Chondrocyte (in vitro differentiated cells): ENCODE measurements at regions not wholly inside any gene's neighbourhood (a gene's known extent, or its start where the extent isn't known, plus 50 kb on each side); places are given as distances from the start of the nearest gene placed in this dataset.

Experiments
- DNase-seq: peaks from one replicate; pipeline ENCODE4 v3.0.0; 2021; ENCODE audit warnings: mixed read lengths, low spot score
- H3K27ac Mint-ChIP-seq: one replicate; pipeline ENCODE4 v1.8.0; 2021; ENCODE audit warnings: mild to moderate bottlenecking, moderate library complexity, mixed read lengths; ENCODE audit not compliant: unreplicated experiment
- H3K27me3 Mint-ChIP-seq: 2 replicates; pipeline ENCODE4 v1.8.0; 2021; ENCODE audit warnings: low read depth, mixed read lengths
- H3K36me3 Mint-ChIP-seq: 2 replicates; pipeline ENCODE4 v1.8.0; 2021; ENCODE audit warnings: low read depth, mixed read lengths
- H3K4me1 Mint-ChIP-seq: 2 replicates; pipeline ENCODE4 v1.8.0; 2021; ENCODE audit warnings: low read depth, mild to moderate bottlenecking, mixed read lengths
- H3K4me3 Mint-ChIP-seq: one replicate; pipeline ENCODE4 v1.8.0; 2021; ENCODE audit warnings: mild to moderate bottlenecking, moderate library complexity, mixed read lengths; ENCODE audit not compliant: unreplicated experiment
- H3K9me3 Mint-ChIP-seq: 2 replicates; pipeline ENCODE4 v1.8.0; 2021; ENCODE audit warnings: low read depth, mixed read lengths
- TF ChIP-seq, protein P1 (sequence below): fragments of 200-600 bp; sonication (generic); IDR thresholded peaks from 2 replicates; pipeline ENCODE4 v1.5.0; 2021; ENCODE audit warnings: antibody characterized with exemption, mild to moderate bottlenecking, moderate library complexity

DNA sequence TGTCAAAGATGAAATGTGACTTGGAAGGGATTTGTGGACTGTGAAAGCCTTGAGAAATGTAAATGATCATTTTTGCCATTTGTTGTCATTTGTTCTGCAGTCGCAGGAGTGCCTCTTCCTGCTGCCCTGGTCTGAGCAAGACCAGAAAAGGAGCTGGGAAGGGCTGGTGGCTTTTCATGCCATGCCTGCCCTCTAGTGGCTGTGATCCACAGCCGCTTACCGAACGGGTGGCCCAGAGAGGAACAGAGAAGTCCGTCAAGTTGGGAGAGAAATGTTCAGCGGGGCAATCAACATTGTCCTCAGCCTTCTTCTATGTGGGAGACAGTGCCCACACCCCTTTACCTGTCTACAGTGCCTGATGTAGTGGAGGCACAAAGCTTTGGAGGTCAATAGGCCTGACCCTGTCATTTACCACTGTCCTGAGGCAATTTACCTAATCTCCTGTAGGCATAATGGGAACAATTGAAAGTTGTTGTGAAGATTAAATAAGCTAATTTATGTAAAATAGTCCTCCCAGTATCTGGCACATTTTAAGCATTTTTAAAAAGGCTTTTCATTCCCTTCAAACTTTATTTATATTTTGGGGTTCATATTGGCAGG, 224.5 kb downstream of the B3GLCT start:
- Mint-ChIP-seq H3K4me3 (no peak overlapping the region), H3K9me3 (no peaks in the 10 kb centered on the region), H3K27ac (no peak overlapping the region), H3K4me1 (no peaks in the 10 kb centered on the region), H3K36me3 (no peaks in the 10 kb centered on the region), H3K27me3 (peaks cover 21% of the 10 kb centered on the region)
- TF ChIP-seq, protein P1, sequence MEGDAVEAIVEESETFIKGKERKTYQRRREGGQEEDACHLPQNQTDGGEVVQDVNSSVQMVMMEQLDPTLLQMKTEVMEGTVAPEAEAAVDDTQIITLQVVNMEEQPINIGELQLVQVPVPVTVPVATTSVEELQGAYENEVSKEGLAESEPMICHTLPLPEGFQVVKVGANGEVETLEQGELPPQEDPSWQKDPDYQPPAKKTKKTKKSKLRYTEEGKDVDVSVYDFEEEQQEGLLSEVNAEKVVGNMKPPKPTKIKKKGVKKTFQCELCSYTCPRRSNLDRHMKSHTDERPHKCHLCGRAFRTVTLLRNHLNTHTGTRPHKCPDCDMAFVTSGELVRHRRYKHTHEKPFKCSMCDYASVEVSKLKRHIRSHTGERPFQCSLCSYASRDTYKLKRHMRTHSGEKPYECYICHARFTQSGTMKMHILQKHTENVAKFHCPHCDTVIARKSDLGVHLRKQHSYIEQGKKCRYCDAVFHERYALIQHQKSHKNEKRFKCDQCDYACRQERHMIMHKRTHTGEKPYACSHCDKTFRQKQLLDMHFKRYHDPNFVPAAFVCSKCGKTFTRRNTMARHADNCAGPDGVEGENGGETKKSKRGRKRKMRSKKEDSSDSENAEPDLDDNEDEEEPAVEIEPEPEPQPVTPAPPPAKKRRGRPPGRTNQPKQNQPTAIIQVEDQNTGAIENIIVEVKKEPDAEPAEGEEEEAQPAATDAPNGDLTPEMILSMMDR = peak; percentile 98
- no peak for DNase-seq

DNA sequence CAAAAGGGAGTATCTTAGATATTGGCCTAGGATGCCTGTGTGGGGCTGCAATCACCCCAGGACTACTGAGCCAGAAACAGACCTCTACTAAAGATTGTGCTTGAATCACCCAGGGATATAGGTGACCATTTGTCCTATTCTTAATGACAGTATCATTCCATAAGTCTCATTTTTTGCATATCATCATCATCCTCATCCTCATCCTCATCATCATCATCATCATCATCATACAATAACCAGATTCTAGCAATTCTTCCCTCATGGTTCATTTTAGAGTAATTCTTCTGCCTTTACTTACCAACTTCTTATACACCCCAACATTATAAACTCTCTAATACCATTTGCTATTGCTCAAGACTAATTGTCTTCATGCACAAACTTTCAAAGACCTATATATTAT, 226.6 kb downstream of the B3GLCT start:
- Mint-ChIP-seq H3K27ac (no peak overlapping the region), H3K27me3 (peaks cover 27% of the 10 kb centered on the region), H3K4me3 (no peak overlapping the region), H3K4me1 (no peaks in the 10 kb centered on the region), H3K36me3 (no peaks in the 10 kb centered on the region), H3K9me3 (no peaks in the 10 kb centered on the region)
- TF ChIP-seq, protein P1 = no peak
- no peak for DNase-seq

DNA sequence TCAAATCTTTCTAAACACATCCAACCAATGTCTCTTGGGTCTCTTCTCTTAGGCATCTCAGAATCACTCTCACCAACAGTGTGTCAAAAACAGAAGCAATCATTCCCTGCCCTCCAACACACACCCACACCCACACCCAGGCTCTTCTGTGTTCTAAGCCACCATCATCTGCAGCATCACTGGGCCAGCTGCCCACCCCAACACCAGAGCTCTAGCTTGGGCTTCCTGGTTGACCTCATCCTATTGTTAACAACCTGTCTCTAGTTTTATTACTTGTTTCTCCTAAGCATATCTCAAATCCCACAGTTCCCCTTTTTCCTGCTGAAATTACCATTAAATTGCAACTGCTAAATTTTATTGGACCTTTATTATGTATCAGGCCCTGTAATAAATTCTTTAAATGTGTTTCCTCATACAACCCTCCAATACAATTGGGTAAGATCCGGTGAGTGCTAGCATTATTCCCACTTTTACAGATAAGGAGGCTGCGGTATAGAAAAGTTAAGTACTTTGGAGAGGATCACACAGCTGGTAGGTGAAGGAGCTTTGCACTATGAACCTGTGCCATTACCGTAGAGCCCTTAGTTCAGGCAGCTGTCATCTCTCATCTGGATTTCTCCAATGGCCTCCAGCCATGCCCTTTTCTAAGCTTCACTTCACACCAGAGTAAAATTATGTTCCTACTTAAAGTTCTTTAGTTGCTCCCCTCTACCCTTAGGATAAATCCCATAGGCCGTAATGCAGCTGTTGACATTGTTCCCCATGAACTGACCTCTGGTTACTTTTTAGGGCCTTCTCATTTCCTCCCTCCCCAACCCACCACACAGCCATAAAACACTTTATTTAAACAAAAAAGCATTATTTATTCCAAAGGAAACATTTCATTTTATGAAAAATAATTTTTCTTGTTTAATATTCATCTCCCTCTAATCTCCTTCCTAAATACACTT, 227.7 kb downstream of the B3GLCT start:
- Mint-ChIP-seq H3K27ac (no peak overlapping the region), H3K4me3 (no peak overlapping the region), H3K27me3 (peaks cover 22% of the 10 kb centered on the region), H3K4me1 (no peaks in the 10 kb centered on the region), H3K36me3 (no peaks in the 10 kb centered on the region), H3K9me3 (no peaks in the 10 kb centered on the region)
- DNase-seq = no peak
- TF ChIP-seq, protein P1 = no peak

DNA sequence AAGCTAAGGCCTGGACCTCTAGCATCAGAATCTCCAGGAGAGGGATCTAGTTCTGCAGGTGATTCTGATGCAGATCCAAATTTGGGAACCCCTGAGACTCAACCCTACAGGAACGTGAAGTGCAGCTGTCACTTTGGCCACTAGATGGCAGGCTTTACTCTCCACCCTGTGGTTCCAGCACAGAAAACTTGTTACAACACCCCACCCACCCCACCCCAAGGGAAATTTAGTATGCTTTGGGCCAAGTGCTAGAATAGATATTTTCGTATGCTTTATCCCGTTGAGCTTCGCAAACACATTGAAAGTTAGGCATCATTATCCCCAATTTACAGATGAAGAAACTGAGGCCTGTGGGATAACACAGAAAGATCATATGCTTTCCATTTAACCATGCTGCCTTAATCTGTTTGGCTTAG, 232.0 kb downstream of the B3GLCT start:
- Mint-ChIP-seq H3K36me3 (no peaks in the 10 kb centered on the region), H3K9me3 (no peaks in the 10 kb centered on the region), H3K27ac (no peak overlapping the region), H3K27me3 (peaks cover 46% of the 10 kb centered on the region), H3K4me3 (no peak overlapping the region), H3K4me1 (no peaks in the 10 kb centered on the region)
- no peak for DNase-seq
- TF ChIP-seq, protein P1 = peak; percentile 97

DNA sequence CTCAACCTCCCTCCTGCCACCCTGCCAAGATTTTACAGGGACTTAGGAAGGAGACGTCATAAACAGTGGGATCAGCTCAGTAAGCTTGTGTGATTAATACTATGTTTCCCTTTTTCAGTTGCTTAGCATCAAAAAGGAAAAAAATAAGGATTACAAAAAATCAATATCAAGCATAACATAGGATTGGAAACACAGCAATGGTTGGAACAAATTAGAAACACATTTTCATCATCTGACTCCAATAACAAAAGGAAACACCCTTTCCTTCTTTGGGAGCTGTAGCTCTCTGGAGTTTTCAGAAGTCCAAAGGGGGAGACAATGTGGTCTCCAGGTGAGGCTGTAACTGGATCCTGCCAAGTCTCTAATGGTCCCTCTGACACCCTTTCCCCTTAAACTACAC, 233.4 kb downstream of the B3GLCT start:
- peaks cover 57% of the 10 kb centered on the region for H3K27me3 Mint-ChIP-seq
- H3K4me1 Mint-ChIP-seq = no peaks in the 10 kb centered on the region
- no peak for DNase-seq
- TF ChIP-seq, protein P1 = no peak
- no peak overlapping the region for H3K27ac Mint-ChIP-seq
- H3K4me3 Mint-ChIP-seq = no peak overlapping the region
- no peaks in the 10 kb centered on the region for H3K9me3 Mint-ChIP-seq
- H3K36me3 Mint-ChIP-seq = no peaks in the 10 kb centered on the region
